ENCODE measurements at regions not wholly inside any gene's neighbourhood (a gene's known extent, or its start where the extent isn't known, plus 50 kb on each side); places are given as distances from the start of the nearest gene placed in this dataset.

DNA sequence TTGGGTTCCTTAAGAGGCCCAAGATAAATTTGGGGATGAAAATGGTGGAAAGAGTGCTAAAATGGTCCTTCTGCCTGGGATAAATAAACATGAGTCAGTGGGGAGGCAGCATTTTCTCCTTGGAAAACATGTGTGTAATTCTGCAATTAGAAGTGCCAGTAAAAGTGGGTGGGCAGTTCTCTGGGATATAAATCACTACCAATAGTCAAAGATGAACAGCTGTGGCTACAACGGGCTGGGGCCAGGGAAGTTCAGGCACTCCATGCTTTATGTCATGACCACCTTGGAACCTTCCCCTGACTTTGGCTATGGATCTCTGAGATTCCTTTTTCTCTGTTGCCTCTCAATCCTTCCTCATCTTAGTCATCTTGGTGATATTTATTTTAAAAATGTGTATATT is 56.5 kb upstream of the CYRIA start:
- TF ChIP-seq, protein P1, sequence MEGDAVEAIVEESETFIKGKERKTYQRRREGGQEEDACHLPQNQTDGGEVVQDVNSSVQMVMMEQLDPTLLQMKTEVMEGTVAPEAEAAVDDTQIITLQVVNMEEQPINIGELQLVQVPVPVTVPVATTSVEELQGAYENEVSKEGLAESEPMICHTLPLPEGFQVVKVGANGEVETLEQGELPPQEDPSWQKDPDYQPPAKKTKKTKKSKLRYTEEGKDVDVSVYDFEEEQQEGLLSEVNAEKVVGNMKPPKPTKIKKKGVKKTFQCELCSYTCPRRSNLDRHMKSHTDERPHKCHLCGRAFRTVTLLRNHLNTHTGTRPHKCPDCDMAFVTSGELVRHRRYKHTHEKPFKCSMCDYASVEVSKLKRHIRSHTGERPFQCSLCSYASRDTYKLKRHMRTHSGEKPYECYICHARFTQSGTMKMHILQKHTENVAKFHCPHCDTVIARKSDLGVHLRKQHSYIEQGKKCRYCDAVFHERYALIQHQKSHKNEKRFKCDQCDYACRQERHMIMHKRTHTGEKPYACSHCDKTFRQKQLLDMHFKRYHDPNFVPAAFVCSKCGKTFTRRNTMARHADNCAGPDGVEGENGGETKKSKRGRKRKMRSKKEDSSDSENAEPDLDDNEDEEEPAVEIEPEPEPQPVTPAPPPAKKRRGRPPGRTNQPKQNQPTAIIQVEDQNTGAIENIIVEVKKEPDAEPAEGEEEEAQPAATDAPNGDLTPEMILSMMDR (IDR thresholded peaks at IDR 0.05), result no peak
- no peak for TF ChIP-seq TAF1 (IDR thresholded peaks at IDR 0.05; ENCODE audit: borderline replicate concordance, low read depth, low read length)
- TF ChIP-seq RXRA (IDR thresholded peaks at IDR 0.05; ENCODE audit: borderline replicate concordance, low read depth), result no peak
- TF ChIP-seq REST (IDR thresholded peaks at IDR 0.05; ENCODE audit: low read depth, low read length), result no peak
- TF ChIP-seq POLR2AphosphoS5 (IDR thresholded peaks at IDR 0.05; ENCODE audit: low read depth, low read length), result no peak
- no peak for TF ChIP-seq RFX5 (IDR thresholded peaks at IDR 0.05; ENCODE audit: low read length)
- no peak for TF ChIP-seq RAD21 (IDR thresholded peaks at IDR 0.05; ENCODE audit: low read length)
- TF ChIP-seq MXI1 (IDR thresholded peaks at IDR 0.05; ENCODE audit: low read depth, low read length), result no peak
- no peak for TF ChIP-seq EZH2phosphoT487 (IDR thresholded peaks at IDR 0.05; ENCODE audit: borderline replicate concordance, low read depth)
- no peak for TF ChIP-seq YY1 (IDR thresholded peaks at IDR 0.05; ENCODE audit: low read depth)
- TF ChIP-seq EP300 (IDR thresholded peaks at IDR 0.05; ENCODE audit: borderline replicate concordance in 1 of 2, low read depth in 1 of 2, low read length in 1 of 2), result no peak
- TF ChIP-seq NFIC (IDR thresholded peaks at IDR 0.05; ENCODE audit: borderline replicate concordance), result no peak
- TF ChIP-seq JUND (IDR thresholded peaks at IDR 0.05), result no peak
